ENCODE measurements at regions not wholly inside any gene's neighbourhood (a gene's known extent, or its start where the extent isn't known, plus 50 kb on each side); places are given as distances from the start of the nearest gene placed in this dataset.
"Not testable (repeated sequence)": the region's sequence is repeated elsewhere in the genome, so short reads cannot be mapped to it uniquely, and the experiment has no call there.

GRCh38 chr3:155995525-155996370 lies 124.6 kb upstream of the KCNAB1 start:
- no peak for ATAC-seq (replicated peaks)
- no peaks in the 10 kb centered on the region for H3K36me3 Mint-ChIP-seq (ENCODE audit: low read depth)
- no peaks in the 10 kb centered on the region for H3K9me3 Mint-ChIP-seq
- H3K27me3 Mint-ChIP-seq = peaks cover 8% of the 10 kb centered on the region
- H3K4me3 Mint-ChIP-seq = no peak overlapping the region
- H3K27ac Mint-ChIP-seq = no peak overlapping the region
- no peaks in the 10 kb centered on the region for H3K4me1 Mint-ChIP-seq

- Mint-ChIP-seq H3K4me3 (no peak overlapping the region), H3K27me3 (peaks cover 8% of the 10 kb centered on the region)
Observed at GRCh38 chr3:155996882-155997281, 123.5 kb upstream of the KCNAB1 start.

GRCh38 chr3:155998173-155998572 lies 122.2 kb upstream of the KCNAB1 start:
- H3K36me3 Mint-ChIP-seq (ENCODE audit: low read depth); H3K27ac Mint-ChIP-seq; H3K4me3 Mint-ChIP-seq; ATAC-seq (replicated peaks); H3K9me3 Mint-ChIP-seq; H3K4me1 Mint-ChIP-seq: not testable (repeated sequence)
- peaks cover 13% of the 10 kb centered on the region for H3K27me3 Mint-ChIP-seq

More at GRCh38 chr3:155996882-155997281, 123.5 kb upstream of the KCNAB1 start:
- no peak for ATAC-seq (replicated peaks)
- H3K36me3 Mint-ChIP-seq (ENCODE audit: low read depth) = no peaks in the 10 kb centered on the region
- H3K9me3 Mint-ChIP-seq = no peaks in the 10 kb centered on the region
- no peaks in the 10 kb centered on the region for H3K4me1 Mint-ChIP-seq
- no peak overlapping the region for H3K27ac Mint-ChIP-seq

GRCh38 chr3:156005736-156006135 lies 114.6 kb upstream of the KCNAB1 start:
- Mint-ChIP-seq H3K27me3 (peaks cover 18% of the 10 kb centered on the region), H3K36me3 (ENCODE audit: low read depth) (no peaks in the 10 kb centered on the region), H3K4me3 (no peak overlapping the region), H3K9me3 (no peaks in the 10 kb centered on the region), H3K27ac (no peak overlapping the region), H3K4me1 (no peaks in the 10 kb centered on the region)
- no peak for ATAC-seq (replicated peaks)

GRCh38 chr3:156010829-156011228 lies 109.5 kb upstream of the KCNAB1 start:
- H3K27ac Mint-ChIP-seq = no peak overlapping the region
- ATAC-seq (replicated peaks) = no peak
- peaks cover 23% of the 10 kb centered on the region for H3K27me3 Mint-ChIP-seq
- no peak overlapping the region for H3K4me3 Mint-ChIP-seq
- no peaks in the 10 kb centered on the region for H3K36me3 Mint-ChIP-seq (ENCODE audit: low read depth)
- H3K4me1 Mint-ChIP-seq = no peaks in the 10 kb centered on the region
- H3K9me3 Mint-ChIP-seq = no peaks in the 10 kb centered on the region

GRCh38 chr3:156014489-156014888 lies 105.9 kb upstream of the KCNAB1 start:
- Mint-ChIP-seq H3K36me3 (ENCODE audit: low read depth) (no peaks in the 10 kb centered on the region), H3K27ac (no peak overlapping the region), H3K4me1 (no peaks in the 10 kb centered on the region), H3K4me3 (no peak overlapping the region), H3K27me3 (peaks cover 14% of the 10 kb centered on the region), H3K9me3 (no peaks in the 10 kb centered on the region)
- no peak for ATAC-seq (replicated peaks)

GRCh38 chr3:156016902-156017301 lies 103.5 kb upstream of the KCNAB1 start:
- peaks cover 8% of the 10 kb centered on the region for H3K27me3 Mint-ChIP-seq
- H3K4me3 Mint-ChIP-seq = no peak overlapping the region
- no peak for ATAC-seq (replicated peaks)
- H3K9me3 Mint-ChIP-seq = no peaks in the 10 kb centered on the region
- H3K4me1 Mint-ChIP-seq = no peaks in the 10 kb centered on the region
- no peak overlapping the region for H3K27ac Mint-ChIP-seq
- no peaks in the 10 kb centered on the region for H3K36me3 Mint-ChIP-seq (ENCODE audit: low read depth)

GRCh38 chr3:156017352-156018030 lies 102.9 kb upstream of the KCNAB1 start:
- Mint-ChIP-seq H3K27me3 (peaks cover 3% of the 10 kb centered on the region), H3K4me1 (no peaks in the 10 kb centered on the region), H3K36me3 (ENCODE audit: low read depth) (no peaks in the 10 kb centered on the region), H3K9me3 (no peaks in the 10 kb centered on the region), H3K4me3 (no peak overlapping the region), H3K27ac (no peak overlapping the region)
- no peak for ATAC-seq (replicated peaks)

GRCh38 chr3:156024904-156025533 lies 95.4 kb upstream of the KCNAB1 start:
- no peaks in the 10 kb centered on the region for H3K4me1 Mint-ChIP-seq
- peaks cover 21% of the 10 kb centered on the region for H3K27me3 Mint-ChIP-seq
- no peak overlapping the region for H3K27ac Mint-ChIP-seq
- H3K9me3 Mint-ChIP-seq = no peaks in the 10 kb centered on the region
- H3K36me3 Mint-ChIP-seq (ENCODE audit: low read depth) = no peaks in the 10 kb centered on the region
- no peak overlapping the region for H3K4me3 Mint-ChIP-seq
- no peak for ATAC-seq (replicated peaks)

GRCh38 chr3:156029208-156029607 lies 91.2 kb upstream of the KCNAB1 start:
- no peak for ATAC-seq (replicated peaks)
- H3K27me3 Mint-ChIP-seq = peaks cover 21% of the 10 kb centered on the region
- H3K4me1 Mint-ChIP-seq = no peaks in the 10 kb centered on the region
- no peak overlapping the region for H3K27ac Mint-ChIP-seq
- no peak overlapping the region for H3K4me3 Mint-ChIP-seq
- H3K36me3 Mint-ChIP-seq (ENCODE audit: low read depth) = no peaks in the 10 kb centered on the region
- H3K9me3 Mint-ChIP-seq = peaks cover 4% of the 10 kb centered on the region

GRCh38 chr3:156030723-156031122 lies 89.7 kb upstream of the KCNAB1 start:
- Mint-ChIP-seq H3K4me3 (no peak overlapping the region), H3K4me1 (no peaks in the 10 kb centered on the region), H3K27ac (no peak overlapping the region), H3K27me3 (peaks cover 15% of the 10 kb centered on the region), H3K36me3 (ENCODE audit: low read depth) (no peaks in the 10 kb centered on the region), H3K9me3 (peaks cover 4% of the 10 kb centered on the region)
- no peak for ATAC-seq (replicated peaks)

- Mint-ChIP-seq H3K27ac (no peak overlapping the region), H3K36me3 (ENCODE audit: low read depth) (no peaks in the 10 kb centered on the region), H3K4me1 (no peaks in the 10 kb centered on the region), H3K9me3 (peaks cover 4% of the 10 kb centered on the region), H3K4me3 (no peak overlapping the region), H3K27me3 (peaks cover 4% of the 10 kb centered on the region)
- ATAC-seq (replicated peaks) = no peak
Observed at GRCh38 chr3:156033428-156033827, 87.0 kb upstream of the KCNAB1 start.

- Mint-ChIP-seq H3K4me1 (no peaks in the 10 kb centered on the region), H3K27me3 (peaks cover 4% of the 10 kb centered on the region), H3K36me3 (ENCODE audit: low read depth) (no peaks in the 10 kb centered on the region), H3K4me3 (no peak overlapping the region), H3K27ac (no peak overlapping the region), H3K9me3 (peaks cover 4% of the 10 kb centered on the region)
- ATAC-seq (replicated peaks) = no peak
Observed at GRCh38 chr3:156035158-156035557, 85.2 kb upstream of the KCNAB1 start.

- Mint-ChIP-seq H3K27ac (no peak overlapping the region), H3K9me3 (no peaks in the 10 kb centered on the region), H3K4me3 (no peak overlapping the region), H3K4me1 (no peaks in the 10 kb centered on the region), H3K36me3 (ENCODE audit: low read depth) (no peaks in the 10 kb centered on the region), H3K27me3 (peaks cover 6% of the 10 kb centered on the region)
- ATAC-seq (replicated peaks) = no peak
Observed at GRCh38 chr3:156036258-156037053, 83.9 kb upstream of the KCNAB1 start.

Measured in activated T-helper 17 cell treated with anti-CD3 and anti-CD28 coated beads, Interleukin-2, amount 50 U/mL, for 72 hours (primary cell).